ENCODE measurements at regions not wholly inside any gene's neighbourhood (a gene's known extent, or its start where the extent isn't known, plus 50 kb on each side); places are given as distances from the start of the nearest gene placed in this dataset.

DNA sequence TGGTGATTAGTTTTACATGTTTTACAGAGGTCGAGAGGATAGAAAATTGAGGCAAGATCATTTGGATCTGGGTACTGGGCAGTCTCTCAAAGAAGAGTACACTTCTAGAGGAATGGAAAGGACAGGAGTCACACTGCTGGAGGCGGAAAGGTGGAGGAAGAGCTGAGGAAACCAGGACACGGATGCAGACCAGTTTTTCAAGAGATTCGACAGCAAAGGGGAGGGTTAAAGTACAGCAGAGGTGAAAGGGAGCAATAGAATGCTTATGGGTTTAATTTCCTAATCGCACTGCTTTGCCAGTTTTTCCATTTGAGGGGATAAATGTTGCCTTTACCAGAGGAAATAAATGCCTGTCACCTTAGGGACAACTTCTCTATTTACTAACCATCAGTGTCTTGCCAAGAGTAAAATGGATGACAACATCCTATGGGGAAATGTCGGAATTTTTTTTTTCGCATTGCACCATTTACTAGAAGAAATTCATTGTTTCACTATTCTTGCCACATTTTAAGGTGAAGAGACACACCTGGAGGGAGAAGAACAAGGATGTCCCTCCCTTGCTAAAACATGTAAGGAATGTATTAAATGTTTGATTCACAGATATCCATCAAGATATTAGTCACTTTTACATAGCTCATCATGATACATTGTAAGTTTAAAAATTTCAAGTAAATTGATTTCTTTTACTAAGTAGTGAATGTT lies 226.6 kb downstream of the COL12A1 start:
- Histone ChIP-seq H3K27me3 (ENCODE audit: insufficient read depth, low read length, poor library complexity) (no peaks in the 10 kb centered on the region), H3K27ac (ENCODE audit: low read length) (no peak overlapping the region), H2AFZ (ENCODE audit: low read depth, low read length) (no peak overlapping the region), H3K9me3 (ENCODE audit: insufficient read depth, low read length, severe bottlenecking) (no peaks in the 10 kb centered on the region), H3K79me2 (ENCODE audit: insufficient read depth, low read length) (no peaks in the 10 kb centered on the region), H3K4me2 (ENCODE audit: insufficient read depth, low read length) (no peak overlapping the region), H3K4me3 (ENCODE audit: low read depth in 1 of 2, low read length in 2 of 2) (no peak overlapping the region), H3K9ac (ENCODE audit: low read depth, low read length) (no peak overlapping the region), H3K4me1 (ENCODE audit: insufficient read depth, low read length) (no peaks in the 10 kb centered on the region), H4K20me1 (ENCODE audit: insufficient read depth, low read length) (no peaks in the 10 kb centered on the region), H3K36me3 (ENCODE audit: insufficient read depth, low read length) (no peaks in the 10 kb centered on the region)
- ATAC-seq (ENCODE audit: insufficient read depth, low read depth) (no peak), DNase-seq (no peak)
- TF ChIP-seq, protein P1, sequence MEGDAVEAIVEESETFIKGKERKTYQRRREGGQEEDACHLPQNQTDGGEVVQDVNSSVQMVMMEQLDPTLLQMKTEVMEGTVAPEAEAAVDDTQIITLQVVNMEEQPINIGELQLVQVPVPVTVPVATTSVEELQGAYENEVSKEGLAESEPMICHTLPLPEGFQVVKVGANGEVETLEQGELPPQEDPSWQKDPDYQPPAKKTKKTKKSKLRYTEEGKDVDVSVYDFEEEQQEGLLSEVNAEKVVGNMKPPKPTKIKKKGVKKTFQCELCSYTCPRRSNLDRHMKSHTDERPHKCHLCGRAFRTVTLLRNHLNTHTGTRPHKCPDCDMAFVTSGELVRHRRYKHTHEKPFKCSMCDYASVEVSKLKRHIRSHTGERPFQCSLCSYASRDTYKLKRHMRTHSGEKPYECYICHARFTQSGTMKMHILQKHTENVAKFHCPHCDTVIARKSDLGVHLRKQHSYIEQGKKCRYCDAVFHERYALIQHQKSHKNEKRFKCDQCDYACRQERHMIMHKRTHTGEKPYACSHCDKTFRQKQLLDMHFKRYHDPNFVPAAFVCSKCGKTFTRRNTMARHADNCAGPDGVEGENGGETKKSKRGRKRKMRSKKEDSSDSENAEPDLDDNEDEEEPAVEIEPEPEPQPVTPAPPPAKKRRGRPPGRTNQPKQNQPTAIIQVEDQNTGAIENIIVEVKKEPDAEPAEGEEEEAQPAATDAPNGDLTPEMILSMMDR (IDR thresholded peaks at IDR 0.05; ENCODE audit: borderline replicate concordance, extremely low read depth, low read length, poor library complexity, severe bottlenecking), result no peak
- no peak for TF ChIP-seq EZH2 (IDR thresholded peaks at IDR 0.05; ENCODE audit: borderline replicate concordance, low read depth, low read length, severe bottlenecking)

GRCh38 chr6:74976701-74977100 lies 229.2 kb downstream of the COL12A1 start:
- Histone ChIP-seq H3K4me1 (ENCODE audit: insufficient read depth, low read length) (no peaks in the 10 kb centered on the region), H3K4me3 (ENCODE audit: low read depth in 1 of 2, low read length in 2 of 2) (no peak overlapping the region), H3K9ac (ENCODE audit: low read depth, low read length) (no peak overlapping the region), H3K4me2 (ENCODE audit: insufficient read depth, low read length) (no peak overlapping the region), H4K20me1 (ENCODE audit: insufficient read depth, low read length) (no peaks in the 10 kb centered on the region), H3K9me3 (ENCODE audit: insufficient read depth, low read length, severe bottlenecking) (no peaks in the 10 kb centered on the region), H2AFZ (ENCODE audit: low read depth, low read length) (no peak overlapping the region), H3K36me3 (ENCODE audit: insufficient read depth, low read length) (no peaks in the 10 kb centered on the region), H3K27me3 (ENCODE audit: insufficient read depth, low read length, poor library complexity) (no peaks in the 10 kb centered on the region), H3K27ac (ENCODE audit: low read length) (no peak overlapping the region), H3K79me2 (ENCODE audit: insufficient read depth, low read length) (no peaks in the 10 kb centered on the region)
- no peak for DNase-seq
- TF ChIP-seq, protein P1 (IDR thresholded peaks at IDR 0.05; ENCODE audit: borderline replicate concordance, extremely low read depth, low read length, poor library complexity, severe bottlenecking), result no peak
- no peak for TF ChIP-seq EZH2 (IDR thresholded peaks at IDR 0.05; ENCODE audit: borderline replicate concordance, low read depth, low read length, severe bottlenecking)
- ATAC-seq (ENCODE audit: insufficient read depth, low read depth), result no peak

- no peak overlapping the region for H3K27ac ChIP-seq (ENCODE audit: low read length)
- H3K79me2 ChIP-seq (ENCODE audit: insufficient read depth, low read length), result no peaks in the 10 kb centered on the region
- H3K4me2 ChIP-seq (ENCODE audit: insufficient read depth, low read length), result no peak overlapping the region
- H3K4me3 ChIP-seq (ENCODE audit: low read depth in 1 of 2, low read length in 2 of 2), result no peak overlapping the region
- H3K36me3 ChIP-seq (ENCODE audit: insufficient read depth, low read length), result no peaks in the 10 kb centered on the region
- no peak overlapping the region for H2AFZ ChIP-seq (ENCODE audit: low read depth, low read length)
- no peaks in the 10 kb centered on the region for H3K9me3 ChIP-seq (ENCODE audit: insufficient read depth, low read length, severe bottlenecking)
- no peaks in the 10 kb centered on the region for H3K27me3 ChIP-seq (ENCODE audit: insufficient read depth, low read length, poor library complexity)
- H4K20me1 ChIP-seq (ENCODE audit: insufficient read depth, low read length), result no peaks in the 10 kb centered on the region
- ATAC-seq (ENCODE audit: insufficient read depth, low read depth) (no peak), DNase-seq (no peak)
- no peak overlapping the region for H3K9ac ChIP-seq (ENCODE audit: low read depth, low read length)
- no peaks in the 10 kb centered on the region for H3K4me1 ChIP-seq (ENCODE audit: insufficient read depth, low read length)
- no peak for TF ChIP-seq EZH2 (IDR thresholded peaks at IDR 0.05; ENCODE audit: borderline replicate concordance, low read depth, low read length, severe bottlenecking)
- TF ChIP-seq, protein P1 (IDR thresholded peaks at IDR 0.05; ENCODE audit: borderline replicate concordance, extremely low read depth, low read length, poor library complexity, severe bottlenecking), result no peak
Observed at GRCh38 chr6:74976026-74976425, 229.8 kb downstream of the COL12A1 start.
